HG03342 (cell line): ENCODE measurements at regions not wholly inside any gene's neighbourhood (a gene's known extent, or its start where the extent isn't known, plus 50 kb on each side); places are given as distances from the start of the nearest gene placed in this dataset.
A peak's percentile ranks its signal among the peaks of the same experiment; 100 is the strongest.

Source experiments
- ATAC-seq: cut with Tn5 transposase; IDR thresholded peaks from one replicate; pipeline ENCODE4 v1.9.1; 2021; ENCODE audit warnings: mild to moderate bottlenecking, moderate library complexity; ENCODE audit not compliant: unreplicated experiment

DNA sequence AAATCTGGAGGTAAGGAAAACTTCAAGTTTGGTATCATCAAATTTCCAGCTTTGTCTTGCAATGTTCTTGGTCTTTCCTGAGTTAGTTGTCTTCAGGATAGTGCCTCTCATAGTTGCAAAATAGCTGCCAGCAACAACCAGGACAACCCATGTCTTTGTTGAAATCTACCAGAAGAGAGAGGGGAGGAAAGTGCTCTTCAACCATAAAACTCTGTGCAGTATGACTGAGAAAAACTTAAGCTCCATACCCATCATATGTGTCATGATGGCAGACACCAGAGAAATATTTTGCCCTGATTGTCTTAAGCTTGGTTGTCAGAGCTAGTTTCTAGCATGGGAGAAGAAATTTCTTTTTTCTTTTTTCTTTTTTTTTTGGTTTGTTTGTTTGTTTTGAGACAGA is 103.3 kb downstream of the SPRY2 start:
- ATAC-seq, result no peak

DNA sequence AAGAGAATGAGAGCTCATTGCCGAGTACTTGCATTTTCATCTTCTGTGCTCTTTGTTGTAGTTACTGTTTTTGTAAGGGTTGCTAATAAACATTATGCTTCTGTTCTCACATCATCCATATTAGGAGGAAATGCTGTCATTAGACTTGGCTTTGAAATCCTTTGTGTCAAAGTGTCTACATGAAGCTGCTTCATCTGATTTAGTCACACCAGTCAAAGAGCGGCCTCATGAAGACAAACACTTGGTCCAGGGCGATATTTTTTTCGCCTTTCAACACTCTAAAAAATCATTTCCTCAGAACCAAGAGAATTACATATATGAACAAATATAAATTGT is 105.0 kb downstream of the SPRY2 start:
- ATAC-seq, result peak; percentile 31

DNA sequence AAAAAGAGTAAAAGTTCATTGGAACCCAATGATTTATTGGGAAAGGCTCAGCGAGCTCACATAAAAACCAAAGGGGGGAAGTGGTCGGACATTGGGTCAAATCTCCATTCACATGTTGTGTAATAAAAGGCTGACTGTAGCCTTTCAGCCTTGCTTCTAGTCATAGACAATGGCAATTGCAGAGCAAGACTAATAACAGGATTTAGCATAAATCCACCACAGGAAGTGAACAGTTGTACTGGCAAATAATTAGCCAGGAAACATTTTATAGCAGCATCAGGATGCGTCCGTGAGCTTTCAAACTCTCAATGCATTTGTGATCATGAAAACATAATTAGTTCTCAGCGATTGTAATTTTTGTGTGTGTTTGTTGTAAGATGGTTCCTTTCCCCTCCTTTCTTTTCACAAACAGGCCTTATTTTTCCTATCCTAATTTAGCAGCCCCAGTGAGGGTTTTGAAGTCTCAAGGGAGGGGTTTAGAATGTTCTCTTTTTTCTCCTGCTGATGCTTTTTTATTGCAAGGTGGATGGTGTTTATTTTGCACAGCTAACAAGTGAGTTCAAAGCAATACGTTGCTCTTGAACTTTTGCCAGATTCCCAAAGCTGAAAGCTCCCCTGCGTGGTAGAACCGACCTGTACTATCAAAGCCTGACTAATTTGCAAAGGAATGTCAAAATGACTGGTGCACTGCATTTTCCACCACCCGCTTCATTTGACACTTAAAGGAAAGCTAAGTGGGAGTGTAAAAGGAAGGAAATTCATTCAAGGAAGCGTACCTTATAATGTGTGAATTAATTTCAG is 105.6 kb downstream of the SPRY2 start:
- peak; percentile 91 for ATAC-seq

DNA sequence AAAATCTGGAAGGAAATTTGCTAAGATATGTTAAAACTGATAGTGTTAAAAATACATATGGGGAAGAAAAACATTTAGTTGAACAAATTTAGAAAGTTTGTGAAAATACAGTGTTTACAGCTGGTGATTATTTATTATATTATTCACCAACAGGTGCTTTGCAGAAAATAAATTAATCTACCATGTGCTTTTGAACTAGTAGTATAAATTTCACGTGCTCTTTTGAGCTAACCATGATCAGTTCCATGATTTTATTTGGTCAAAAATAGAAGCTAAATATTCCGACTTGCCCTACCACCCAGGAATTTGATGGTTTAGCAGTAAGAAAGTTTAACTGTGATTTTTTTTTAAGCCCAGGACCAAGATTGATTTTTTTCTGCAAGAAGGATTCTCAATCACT is 113.3 kb downstream of the SPRY2 start:
- no peak for ATAC-seq

DNA sequence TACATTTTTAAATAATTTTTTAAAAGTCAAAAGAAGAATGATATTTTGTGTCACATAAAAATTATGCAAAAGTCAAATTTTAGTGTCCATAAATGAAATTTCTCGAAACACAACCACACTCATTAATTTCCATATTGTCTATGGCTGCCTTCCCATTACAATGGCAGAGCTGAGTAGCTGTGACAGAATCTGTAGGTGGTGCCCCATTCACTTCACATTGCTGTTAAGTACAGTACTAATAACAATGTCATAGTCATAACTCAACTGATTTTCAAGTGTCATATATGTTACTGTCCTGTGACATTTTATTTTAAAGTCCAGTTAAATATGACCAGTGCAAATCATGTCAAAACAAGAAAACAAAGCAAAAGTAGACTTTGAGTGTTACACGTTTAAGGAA is 114.3 kb downstream of the SPRY2 start:
- ATAC-seq, result no peak

DNA sequence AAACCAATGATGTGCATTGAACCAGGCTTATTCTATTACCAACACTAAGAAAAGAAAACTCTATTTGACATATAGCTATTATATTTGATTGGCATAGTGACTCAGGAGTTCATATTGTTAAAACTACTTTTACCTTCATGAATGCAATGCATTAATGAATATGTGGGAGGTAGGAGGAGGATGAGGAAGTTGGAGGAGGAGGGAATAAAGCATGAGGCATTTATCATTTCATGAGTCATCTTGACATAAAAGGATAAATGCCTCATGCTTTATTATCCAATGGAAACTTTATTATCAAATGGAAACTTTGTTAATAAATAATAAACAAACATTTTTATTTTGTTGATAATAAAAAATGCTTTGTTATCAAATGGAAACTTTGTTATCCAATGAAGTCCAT is 116.5 kb downstream of the SPRY2 start:
- no peak for ATAC-seq

DNA sequence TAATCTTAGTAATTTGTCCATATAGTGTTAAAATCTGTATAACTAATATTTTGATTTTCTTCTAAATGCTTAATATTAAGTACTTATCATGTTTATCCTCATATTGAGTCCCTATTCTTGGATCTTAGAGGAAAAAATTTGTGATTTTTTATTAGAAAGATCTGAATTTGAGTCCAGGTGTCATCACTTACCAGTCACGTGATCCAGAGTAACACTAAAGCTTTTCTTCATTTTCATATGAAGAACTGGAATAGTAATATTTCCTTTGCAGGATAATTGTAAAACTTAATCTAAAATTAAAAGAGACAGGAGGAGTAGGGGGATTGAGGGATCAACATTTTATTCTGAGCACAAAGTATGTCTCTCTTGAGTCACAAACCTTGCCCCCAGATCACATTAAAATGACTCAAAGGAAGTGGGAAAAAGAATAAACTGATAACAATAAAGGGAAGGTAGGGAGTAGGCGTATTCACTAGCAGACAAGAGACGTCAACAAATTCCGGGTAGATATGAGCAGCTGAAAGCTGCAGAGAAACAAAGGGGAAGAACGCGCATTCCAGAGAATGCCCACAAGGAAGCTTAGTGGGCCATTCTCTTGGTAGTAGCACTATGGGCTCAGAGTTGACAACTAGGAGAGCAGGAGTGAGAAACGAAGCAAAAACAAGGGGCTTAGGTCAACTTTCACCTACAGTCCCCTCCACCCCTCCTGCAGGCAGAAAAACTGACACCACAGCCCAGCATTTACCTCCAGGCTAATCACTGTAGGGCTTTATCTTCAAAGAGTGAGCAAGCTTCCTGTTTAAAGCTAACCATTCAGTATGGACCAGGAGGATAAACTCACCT is 123.1 kb downstream of the SPRY2 start:
- no peak for ATAC-seq

DNA sequence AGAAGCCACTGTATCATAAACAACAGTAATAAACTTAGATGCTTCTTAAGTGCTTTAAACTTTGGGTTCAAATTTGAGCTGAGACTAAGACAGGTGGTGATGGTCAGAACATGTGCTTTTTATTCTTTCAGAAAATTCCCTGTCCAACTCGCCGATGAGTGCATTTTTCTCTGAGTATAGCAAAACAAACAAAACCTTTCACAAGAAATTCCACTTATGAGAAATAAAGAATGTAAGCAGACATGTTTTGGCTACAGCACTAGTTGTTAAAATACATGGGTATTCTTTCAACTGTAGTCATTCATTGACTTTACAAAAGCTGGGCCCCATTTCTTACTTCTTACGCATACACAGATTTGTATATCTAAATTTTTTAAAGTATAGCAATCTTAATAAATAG is 125.6 kb downstream of the SPRY2 start:
- no peak for ATAC-seq

DNA sequence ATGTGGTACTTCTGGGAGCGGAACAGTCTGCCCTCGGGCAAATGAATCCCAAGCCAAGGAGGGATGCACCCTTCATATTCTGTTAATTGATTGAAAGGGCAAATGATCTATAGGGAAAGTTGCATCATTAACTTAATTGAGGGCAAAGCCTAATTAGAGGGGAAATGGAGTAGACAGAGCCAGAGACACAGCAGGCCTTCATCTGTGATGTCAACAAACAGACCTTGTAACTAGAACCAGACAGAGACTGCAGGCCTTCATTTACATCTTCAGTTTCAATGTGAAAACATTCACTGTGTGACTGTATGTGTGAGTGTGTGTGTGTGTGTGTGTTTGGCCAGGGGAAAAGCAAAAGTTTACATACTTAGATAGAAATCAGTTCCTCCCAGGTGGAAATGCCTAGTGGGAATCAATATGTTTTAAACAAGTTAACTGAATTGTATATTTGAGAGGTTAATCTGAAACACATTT is 126.4 kb downstream of the SPRY2 start:
- ATAC-seq, result no peak

DNA sequence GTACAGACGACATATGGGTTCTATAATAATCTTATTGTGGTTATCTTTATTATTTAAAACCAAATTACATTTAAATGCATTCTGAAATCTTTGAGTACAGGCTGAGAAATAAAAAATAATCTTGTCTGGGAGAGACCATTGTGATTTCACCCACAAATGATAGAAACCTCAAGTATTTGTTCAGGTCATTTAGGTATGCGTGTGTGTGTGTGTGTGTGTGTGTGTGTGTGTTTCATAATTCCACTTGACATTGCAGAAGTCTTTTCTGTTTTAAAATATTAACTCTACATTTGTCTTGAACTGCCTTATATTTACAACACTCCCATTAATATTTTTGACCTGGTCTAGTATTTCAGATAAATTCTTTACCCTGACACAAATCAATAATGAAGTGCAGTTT is 126.9 kb downstream of the SPRY2 start:
- no peak for ATAC-seq

DNA sequence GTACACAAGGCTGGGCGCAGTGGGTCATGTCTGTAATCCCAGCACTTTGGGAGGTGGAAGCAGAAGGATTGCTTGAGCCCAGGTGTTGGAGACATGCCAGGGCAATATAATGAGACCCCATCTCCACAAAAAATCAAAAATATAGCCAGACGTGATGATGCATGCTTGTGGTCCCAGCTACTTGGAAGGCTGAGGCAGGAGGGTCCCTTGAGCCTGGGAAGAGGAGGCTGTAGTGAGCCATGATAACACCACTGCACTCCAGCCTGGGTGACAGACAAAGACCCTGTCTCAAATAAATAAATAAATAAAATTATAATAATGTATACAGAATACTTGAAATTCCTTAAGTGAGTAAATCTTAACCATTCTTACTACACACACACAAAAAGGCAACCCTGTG is 127.7 kb downstream of the SPRY2 start:
- no peak for ATAC-seq

DNA sequence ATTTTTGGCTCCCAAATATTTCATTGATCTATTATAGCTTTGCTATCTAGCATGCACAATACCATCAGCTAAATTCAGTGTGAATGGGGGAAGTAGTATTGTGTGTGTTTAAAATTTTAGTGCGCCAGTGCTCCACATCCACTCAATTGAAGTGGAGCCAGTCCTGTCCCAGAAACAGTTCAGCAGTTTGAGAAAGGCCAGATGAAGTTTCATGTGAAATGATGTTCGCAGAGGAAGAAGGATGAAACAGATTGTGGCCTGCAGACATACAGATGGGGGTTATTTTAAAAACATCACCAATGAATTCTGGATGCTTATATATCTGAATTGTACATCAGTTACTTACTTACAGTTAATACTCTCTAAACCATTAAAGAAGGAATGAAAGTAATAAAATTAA is 129.4 kb downstream of the SPRY2 start:
- ATAC-seq, result no peak

DNA sequence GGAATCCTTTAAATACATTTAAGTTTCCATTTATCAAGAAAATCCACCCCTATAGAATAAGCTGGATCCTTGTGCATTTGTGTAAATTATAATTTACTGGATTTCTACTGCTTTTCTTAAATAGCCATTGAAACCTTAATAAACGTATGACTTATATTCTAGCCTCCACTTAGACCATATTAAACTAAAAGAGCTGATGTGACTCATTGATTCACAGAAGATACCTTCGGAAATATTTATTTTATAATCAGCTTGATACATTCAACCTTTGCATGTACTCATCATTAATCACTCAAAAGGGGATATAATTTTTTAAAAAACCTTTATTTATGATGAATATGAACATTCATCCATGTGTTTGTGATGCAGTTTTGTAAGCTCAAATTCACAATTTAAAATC is 136.3 kb downstream of the SPRY2 start:
- ATAC-seq, result no peak

DNA sequence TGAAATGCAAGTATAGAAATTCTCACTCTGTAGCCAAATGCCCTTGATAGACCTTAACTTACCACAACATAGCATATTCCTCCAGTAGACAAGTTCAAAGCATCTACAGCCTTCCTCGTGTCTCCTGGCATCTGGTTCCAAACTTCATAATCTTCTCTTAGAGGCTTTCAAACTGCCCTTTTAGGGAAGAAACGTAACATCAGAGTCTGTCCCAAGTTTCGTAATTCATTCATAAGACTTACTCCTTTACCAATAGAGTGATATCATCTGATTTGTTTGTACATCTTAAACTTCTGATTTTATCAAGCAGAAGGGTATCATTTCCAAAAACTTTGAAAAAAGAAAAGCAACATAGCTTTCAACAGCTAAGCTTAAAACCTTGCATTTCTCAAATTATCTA is 137.4 kb downstream of the SPRY2 start:
- ATAC-seq, result no peak

DNA sequence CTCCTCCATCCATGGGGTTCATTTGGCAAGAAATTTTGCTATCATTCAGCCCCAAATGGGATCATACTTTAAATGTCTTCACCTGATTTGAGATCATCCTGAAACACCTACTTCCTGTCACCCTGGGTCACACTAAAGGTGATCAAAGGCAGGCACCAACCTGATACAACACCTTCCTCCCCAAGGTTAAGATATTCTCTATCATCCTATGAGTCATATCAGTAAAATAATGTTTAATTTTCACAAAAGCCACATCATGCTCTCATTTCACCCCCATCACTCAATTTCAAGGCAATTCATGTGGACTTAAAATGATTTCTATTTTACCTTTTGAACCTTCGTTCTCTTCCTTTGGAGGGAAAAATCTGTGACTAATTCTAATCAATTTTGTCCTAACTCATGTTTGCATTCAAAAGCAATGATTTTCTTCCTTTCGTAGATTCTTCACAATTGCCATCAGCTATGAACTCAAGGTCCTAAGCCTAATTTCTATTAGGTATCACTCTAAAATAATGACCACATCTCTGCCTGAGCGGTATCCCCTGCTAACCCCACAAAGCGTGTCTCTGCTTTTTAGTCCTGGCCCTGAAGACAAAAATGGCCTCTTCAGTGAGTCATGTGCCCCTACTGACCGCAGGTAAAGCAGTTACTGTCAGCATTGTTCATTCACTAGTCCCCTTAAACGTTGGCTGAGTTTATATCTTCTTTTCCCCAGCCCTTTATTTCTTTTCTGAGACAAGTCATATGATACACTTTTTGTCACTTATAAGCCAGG is 139.0 kb downstream of the SPRY2 start:
- ATAC-seq, result no peak

DNA sequence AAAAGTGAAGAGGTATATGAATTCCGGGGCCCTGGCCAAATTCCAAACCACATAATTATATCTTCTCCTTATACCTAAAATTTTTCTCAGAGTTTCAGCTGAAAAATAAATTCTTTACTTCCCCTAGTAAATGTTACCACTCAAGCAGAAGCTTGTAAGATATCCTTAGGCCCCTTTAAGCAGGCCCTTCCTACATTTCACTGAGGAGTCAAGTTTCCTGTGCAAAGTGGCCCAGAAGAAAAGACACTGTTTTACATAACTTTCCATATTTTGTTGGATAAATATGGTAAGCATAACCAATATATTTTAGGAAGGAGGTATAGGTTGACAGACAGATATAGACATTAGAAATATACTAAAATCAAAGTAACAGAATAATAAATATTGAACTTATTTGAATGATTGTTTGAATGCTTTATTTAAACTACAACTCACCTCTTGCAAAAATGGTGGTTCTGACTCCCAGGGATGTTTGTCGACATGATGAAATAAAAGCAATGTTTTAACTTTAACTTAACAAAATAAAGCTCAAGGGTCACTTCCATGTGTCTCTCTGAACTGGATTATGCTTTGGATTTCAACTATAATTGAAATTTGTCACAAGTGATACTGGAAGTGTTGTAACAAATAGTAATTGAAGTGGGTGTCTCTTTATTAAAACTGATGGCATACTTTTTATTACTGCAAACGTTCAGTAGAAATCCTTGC is 141.2 kb downstream of the SPRY2 start:
- no peak for ATAC-seq

DNA sequence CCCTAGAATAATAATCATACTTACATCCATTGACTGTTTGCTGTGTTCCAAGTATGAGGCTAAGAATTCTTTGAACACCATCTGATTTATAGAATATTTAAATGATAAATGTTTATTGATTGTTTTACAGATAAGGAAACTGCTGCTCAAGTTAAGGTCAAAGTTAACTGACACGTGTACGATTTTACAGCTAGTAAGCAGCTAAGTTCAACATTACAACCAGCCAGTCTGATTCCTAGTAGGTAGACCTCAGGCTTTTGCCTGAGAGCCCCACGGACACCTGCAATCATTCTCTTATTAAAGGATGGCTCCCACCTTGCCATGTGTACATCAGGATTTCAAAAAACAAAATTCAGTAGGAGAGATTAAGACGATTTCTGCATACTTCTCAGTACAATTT is 141.9 kb downstream of the SPRY2 start:
- ATAC-seq, result no peak

DNA sequence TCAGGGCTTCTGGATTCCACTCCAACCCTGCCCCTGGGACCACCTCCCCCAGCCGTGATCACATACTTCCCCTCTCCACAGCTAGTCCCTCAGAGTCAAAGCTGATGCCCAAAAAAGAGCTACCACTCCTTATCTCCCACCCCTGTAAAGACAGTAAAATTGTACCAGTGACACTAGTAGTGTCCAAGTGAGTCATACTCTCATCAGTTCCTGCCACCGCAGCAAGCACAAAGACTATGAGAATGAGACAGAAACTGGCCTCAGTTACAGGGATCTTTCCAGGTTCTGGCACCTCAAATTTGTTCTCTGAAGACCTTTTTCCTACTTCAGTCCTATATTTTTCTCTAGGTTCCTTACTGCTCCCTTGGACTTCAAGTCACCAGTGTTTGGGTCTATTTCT is 144.2 kb downstream of the SPRY2 start:
- ATAC-seq, result no peak

DNA sequence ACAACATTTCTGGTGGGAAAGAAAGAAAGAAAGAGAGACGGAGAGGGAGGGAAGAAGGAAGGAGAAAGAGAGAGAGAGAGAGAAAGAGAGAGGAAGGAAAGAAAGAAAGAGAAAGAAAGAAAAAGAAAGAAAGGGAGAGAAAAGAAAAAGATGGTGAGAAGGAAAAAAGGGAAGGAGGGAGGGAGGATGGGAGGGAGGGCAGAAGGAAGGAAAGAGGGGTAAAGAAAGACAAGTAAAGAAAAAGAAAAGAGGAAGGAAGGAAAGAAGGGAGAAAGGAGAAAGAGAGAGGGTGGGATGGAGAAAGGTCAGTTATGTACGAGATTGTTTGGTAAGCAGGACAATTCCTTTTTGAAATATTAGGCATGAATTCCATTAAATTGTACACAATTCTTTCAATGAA is 145.3 kb downstream of the SPRY2 start:
- no peak for ATAC-seq

DNA sequence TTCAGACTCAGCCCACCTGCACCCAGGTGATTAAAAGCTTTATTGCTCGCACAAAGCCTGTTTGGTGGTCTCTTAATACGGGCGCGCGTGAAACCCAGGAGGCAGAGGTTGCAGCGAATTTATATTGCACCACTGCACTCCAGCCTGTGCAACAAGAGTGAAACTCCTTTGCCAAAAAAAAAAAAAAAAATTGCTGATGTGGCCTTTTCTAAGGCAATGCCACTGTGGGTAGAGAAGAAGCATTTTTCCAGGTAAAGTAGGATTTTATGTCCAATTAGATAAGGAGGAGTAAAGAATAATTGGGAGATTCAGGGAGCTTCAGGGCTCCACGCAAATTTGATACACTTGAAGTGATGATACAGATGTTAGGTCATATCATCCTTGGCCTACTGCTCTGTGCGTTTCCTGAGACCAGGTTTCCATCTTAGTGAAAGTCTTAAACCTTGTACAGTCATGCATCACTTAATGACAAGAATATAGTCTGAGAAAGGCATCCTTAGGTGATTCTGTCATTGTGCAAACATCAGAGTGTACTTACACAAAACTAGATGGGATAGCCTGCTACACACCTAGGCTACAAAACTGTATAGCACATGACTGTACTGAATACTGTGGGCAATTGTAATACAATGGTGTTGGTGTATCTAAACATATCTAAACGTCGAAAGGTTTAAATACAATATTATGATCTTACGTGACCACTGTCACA is 150.9 kb downstream of the SPRY2 start:
- ATAC-seq, result no peak
